ENCODE measurements at regions not wholly inside any gene's neighbourhood (a gene's known extent, or its start where the extent isn't known, plus 50 kb on each side); places are given as distances from the start of the nearest gene placed in this dataset.

- Histone ChIP-seq H3K18ac (ENCODE audit: low read depth in 1 of 2, low read length in 2 of 2) (no peak overlapping the region), H2BK120ac (ENCODE audit: low read depth, low read length) (no peak overlapping the region), H4K91ac (ENCODE audit: low read length) (no peak overlapping the region), H3K14ac (ENCODE audit: low read length in 2 of 2) (no peak overlapping the region), H3K36me3 (ENCODE audit: control insufficient read depth in 1 of 2, insufficient read depth in 2 of 2, low read depth in 1 of 2, low read length in 2 of 2) (no peaks in the 10 kb centered on the region), H3K27ac (ENCODE audit: low read length, poor library complexity, severe bottlenecking) (no peak overlapping the region), H3K9me3 (ENCODE audit: control insufficient read depth, low read length) (no peaks in the 10 kb centered on the region), H2AK5ac (ENCODE audit: low read length, severe bottlenecking) (no peak overlapping the region), H2BK12ac (ENCODE audit: low read length in 2 of 2) (no peak overlapping the region), H3K27me3 (ENCODE audit: control insufficient read depth in 1 of 2, insufficient read depth in 1 of 2, low read length in 2 of 2) (peaks cover 0 to 3% of the 10 kb centered on the region in 2 experiments), H3K4me2 (ENCODE audit: low read length, poor library complexity, severe bottlenecking) (no peak overlapping the region), H3K9ac (ENCODE audit: low read length) (no peak overlapping the region), H3K4ac (ENCODE audit: low read depth in 1 of 2, low read length in 2 of 2) (no peak overlapping the region), H3K79me1 (replicated peaks; ENCODE audit: low read length, poor library complexity, severe bottlenecking) (no peaks in the 10 kb centered on the region), H2BK15ac (ENCODE audit: low read depth, poor library complexity, severe bottlenecking) (peak overlapping the region; percentile 23), H2BK5ac (ENCODE audit: low read depth, low read length, poor library complexity, severe bottlenecking) (no peak overlapping the region), H3K4me3 (ENCODE audit: insufficient read depth in 1 of 2, low read depth in 1 of 2, low read length in 2 of 2) (no peak overlapping the region), H2AFZ (ENCODE audit: low read depth, low read length) (no peak overlapping the region), H3K4me1 (ENCODE audit: control insufficient read depth, insufficient read depth, low read depth, low read length) (no peaks in the 10 kb centered on the region), H3K23ac (ENCODE audit: low read length in 2 of 2) (no peak overlapping the region), H4K8ac (ENCODE audit: low read length) (no peak overlapping the region)
- DNase-seq: no peak
- 23% methylated on average over 7 of the region's 9 CpGs for WGBS
Observed at GRCh38 chr1:181936768-181937581, 124.5 kb downstream of the ZNF648 start.

- Histone ChIP-seq H2BK5ac (ENCODE audit: low read depth, low read length, poor library complexity, severe bottlenecking) (no peak overlapping the region), H2BK15ac (ENCODE audit: low read depth, poor library complexity, severe bottlenecking) (no peak overlapping the region), H3K23ac (ENCODE audit: low read length in 2 of 2) (no peak overlapping the region), H4K8ac (ENCODE audit: low read length) (no peak overlapping the region), H2AFZ (ENCODE audit: low read depth, low read length) (no peak overlapping the region), H3K9ac (ENCODE audit: low read length) (no peak overlapping the region), H2BK120ac (ENCODE audit: low read depth, low read length) (no peak overlapping the region), H4K91ac (ENCODE audit: low read length) (no peak overlapping the region), H3K4me3 (ENCODE audit: insufficient read depth in 1 of 2, low read depth in 1 of 2, low read length in 2 of 2) (no peak overlapping the region), H3K27ac (ENCODE audit: low read length, poor library complexity, severe bottlenecking) (no peak overlapping the region), H3K4me1 (ENCODE audit: control insufficient read depth, insufficient read depth, low read depth, low read length) (no peaks in the 10 kb centered on the region), H3K36me3 (ENCODE audit: control insufficient read depth in 1 of 2, insufficient read depth in 2 of 2, low read depth in 1 of 2, low read length in 2 of 2) (no peaks in the 10 kb centered on the region), H3K4me2 (ENCODE audit: low read length, poor library complexity, severe bottlenecking) (no peak overlapping the region), H2AK5ac (ENCODE audit: low read length, severe bottlenecking) (no peak overlapping the region), H2BK12ac (ENCODE audit: low read length in 2 of 2) (no peak overlapping the region), H3K9me3 (ENCODE audit: control insufficient read depth, low read length) (no peaks in the 10 kb centered on the region), H3K14ac (ENCODE audit: low read length in 2 of 2) (no peak overlapping the region), H3K4ac (ENCODE audit: low read depth in 1 of 2, low read length in 2 of 2) (no peak overlapping the region), H3K18ac (ENCODE audit: low read depth in 1 of 2, low read length in 2 of 2) (no peak overlapping the region), H3K79me1 (replicated peaks; ENCODE audit: low read length, poor library complexity, severe bottlenecking) (no peaks in the 10 kb centered on the region), H3K27me3 (ENCODE audit: control insufficient read depth in 1 of 2, insufficient read depth in 1 of 2, low read length in 2 of 2) (peaks cover 0 to 3% of the 10 kb centered on the region in 2 experiments)
- no peak for DNase-seq
- 87% methylated on average over 2 of the region's 2 CpGs for WGBS
Observed at GRCh38 chr1:181936269-181936668, 125.2 kb downstream of the ZNF648 start.

GRCh38 chr1:181931873-181932272, 129.6 kb downstream of the ZNF648 start:
- no peak overlapping the region for H3K27ac ChIP-seq (ENCODE audit: low read length, poor library complexity, severe bottlenecking)
- H3K18ac ChIP-seq (ENCODE audit: low read depth in 1 of 2, low read length in 2 of 2): no peak overlapping the region
- no peak overlapping the region for H3K4me3 ChIP-seq (ENCODE audit: insufficient read depth in 1 of 2, low read depth in 1 of 2, low read length in 2 of 2)
- no peaks in the 10 kb centered on the region for H3K79me1 ChIP-seq (replicated peaks; ENCODE audit: low read length, poor library complexity, severe bottlenecking)
- no peak overlapping the region for H3K14ac ChIP-seq (ENCODE audit: low read length in 2 of 2)
- no peak for DNase-seq
- no peak overlapping the region for H4K8ac ChIP-seq (ENCODE audit: low read length)
- H3K36me3 ChIP-seq (ENCODE audit: control insufficient read depth in 1 of 2, insufficient read depth in 2 of 2, low read depth in 1 of 2, low read length in 2 of 2): no peaks in the 10 kb centered on the region
- H3K23ac ChIP-seq (ENCODE audit: low read length in 2 of 2): no peak overlapping the region
- peaks cover 0 to 3% of the 10 kb centered on the region in 2 experiments for H3K27me3 ChIP-seq (ENCODE audit: control insufficient read depth in 1 of 2, insufficient read depth in 1 of 2, low read length in 2 of 2)
- H2BK12ac ChIP-seq (ENCODE audit: low read length in 2 of 2): no peak overlapping the region
- H3K4me2 ChIP-seq (ENCODE audit: low read length, poor library complexity, severe bottlenecking): no peak overlapping the region
- no peaks in the 10 kb centered on the region for H3K4me1 ChIP-seq (ENCODE audit: control insufficient read depth, insufficient read depth, low read depth, low read length)
- WGBS: no CpG with 5 or more reads among the region's 2 CpGs
- no peak overlapping the region for H2BK15ac ChIP-seq (ENCODE audit: low read depth, poor library complexity, severe bottlenecking)
- no peak overlapping the region for H2AFZ ChIP-seq (ENCODE audit: low read depth, low read length)
- H2AK5ac ChIP-seq (ENCODE audit: low read length, severe bottlenecking): no peak overlapping the region
- H2BK120ac ChIP-seq (ENCODE audit: low read depth, low read length): no peak overlapping the region
- H3K9ac ChIP-seq (ENCODE audit: low read length): no peak overlapping the region
- H2BK5ac ChIP-seq (ENCODE audit: low read depth, low read length, poor library complexity, severe bottlenecking): no peak overlapping the region
- no peak overlapping the region for H3K4ac ChIP-seq (ENCODE audit: low read depth in 1 of 2, low read length in 2 of 2)
- H4K91ac ChIP-seq (ENCODE audit: low read length): no peak overlapping the region
- H3K9me3 ChIP-seq (ENCODE audit: control insufficient read depth, low read length): no peaks in the 10 kb centered on the region

GRCh38 chr1:181930187-181930586, 131.3 kb downstream of the ZNF648 start:
- Histone ChIP-seq H3K18ac (ENCODE audit: low read depth in 1 of 2, low read length in 2 of 2) (no peak overlapping the region), H3K9ac (ENCODE audit: low read length) (no peak overlapping the region), H4K91ac (ENCODE audit: low read length) (no peak overlapping the region), H3K4ac (ENCODE audit: low read depth in 1 of 2, low read length in 2 of 2) (no peak overlapping the region), H3K36me3 (ENCODE audit: control insufficient read depth in 1 of 2, insufficient read depth in 2 of 2, low read depth in 1 of 2, low read length in 2 of 2) (no peaks in the 10 kb centered on the region), H4K8ac (ENCODE audit: low read length) (no peak overlapping the region), H3K79me1 (replicated peaks; ENCODE audit: low read length, poor library complexity, severe bottlenecking) (no peaks in the 10 kb centered on the region), H3K23ac (ENCODE audit: low read length in 2 of 2) (no peak overlapping the region), H3K9me3 (ENCODE audit: control insufficient read depth, low read length) (no peaks in the 10 kb centered on the region), H2BK120ac (ENCODE audit: low read depth, low read length) (no peak overlapping the region), H2BK12ac (ENCODE audit: low read length in 2 of 2) (no peak overlapping the region), H2AFZ (ENCODE audit: low read depth, low read length) (no peak overlapping the region), H2BK15ac (ENCODE audit: low read depth, poor library complexity, severe bottlenecking) (no peak overlapping the region), H2BK5ac (ENCODE audit: low read depth, low read length, poor library complexity, severe bottlenecking) (no peak overlapping the region), H3K14ac (ENCODE audit: low read length in 2 of 2) (no peak overlapping the region), H3K27me3 (ENCODE audit: control insufficient read depth in 1 of 2, insufficient read depth in 1 of 2, low read length in 2 of 2) (peaks cover 0 to 3% of the 10 kb centered on the region in 2 experiments), H3K27ac (ENCODE audit: low read length, poor library complexity, severe bottlenecking) (no peak overlapping the region), H3K4me1 (ENCODE audit: control insufficient read depth, insufficient read depth, low read depth, low read length) (no peaks in the 10 kb centered on the region), H3K4me2 (ENCODE audit: low read length, poor library complexity, severe bottlenecking) (no peak overlapping the region), H2AK5ac (ENCODE audit: low read length, severe bottlenecking) (no peak overlapping the region), H3K4me3 (ENCODE audit: insufficient read depth in 1 of 2, low read depth in 1 of 2, low read length in 2 of 2) (no peak overlapping the region)
- no peak for DNase-seq
- WGBS: 84% methylated on average over 2 of the region's 2 CpGs
